ENCODE measurements at regions not wholly inside any gene's neighbourhood (a gene's known extent, or its start where the extent isn't known, plus 50 kb on each side); places are given as distances from the start of the nearest gene placed in this dataset.
"Not testable (repeated sequence)": the region's sequence is repeated elsewhere in the genome, so short reads cannot be mapped to it uniquely, and the experiment has no call there.

DNA sequence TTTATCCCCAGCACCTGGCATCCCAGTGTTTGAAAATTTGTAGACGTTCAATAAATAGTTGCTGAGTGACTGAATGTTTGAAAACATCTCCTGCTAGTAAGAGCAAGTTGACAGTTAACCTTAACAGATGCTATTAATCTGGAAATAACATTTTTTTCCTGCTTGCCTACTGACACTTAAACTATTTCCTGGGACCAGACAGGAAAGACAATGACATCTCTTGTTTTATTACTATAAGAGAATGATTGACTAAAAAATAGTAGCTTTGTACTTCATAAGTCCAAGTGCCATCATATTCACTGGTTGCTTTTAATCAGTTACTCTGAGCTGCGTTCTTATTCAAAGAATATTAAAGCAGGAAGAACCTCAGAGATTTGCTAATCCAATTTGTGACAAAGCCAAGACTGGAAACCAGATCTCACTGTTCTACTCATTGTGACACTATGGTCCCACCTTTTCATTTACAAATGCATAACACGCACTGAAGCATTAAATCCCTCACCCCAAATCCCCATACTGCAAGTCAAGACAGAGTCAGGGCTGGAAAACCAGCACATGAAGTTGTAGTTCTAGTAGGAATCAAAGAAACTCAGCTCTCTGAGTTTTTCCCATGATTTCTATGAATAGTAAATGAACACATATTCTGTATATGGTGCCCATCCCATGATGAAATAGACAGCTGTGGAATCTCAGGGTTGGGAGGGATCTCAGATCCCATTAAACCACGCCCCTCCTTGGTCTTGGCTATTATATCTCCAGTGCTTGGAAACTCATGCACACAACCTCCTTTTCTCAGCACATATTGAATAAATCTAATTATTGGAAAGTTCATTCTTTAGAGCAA lies 212.7 kb upstream of the P2RY1 start:
- DNase-seq (ENCODE audit: low spot score) = no peak

DNA sequence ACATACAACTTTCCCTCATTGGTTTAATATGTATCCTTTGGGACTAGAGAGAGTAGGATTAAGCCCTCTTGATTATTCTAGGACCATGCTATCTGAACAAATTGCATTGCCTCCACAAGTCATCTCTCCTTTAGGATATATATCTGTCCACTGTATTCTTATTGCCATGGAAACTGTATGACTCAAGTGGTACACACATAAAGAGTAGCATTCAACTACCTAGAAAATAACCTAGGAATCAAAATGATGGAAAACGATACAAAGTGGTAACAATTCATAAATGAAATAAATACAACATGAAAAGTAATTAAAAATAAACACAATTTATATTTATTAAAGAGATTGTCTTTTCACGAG lies 212.1 kb upstream of the P2RY1 start:
- no peak for DNase-seq (ENCODE audit: low spot score)

DNA sequence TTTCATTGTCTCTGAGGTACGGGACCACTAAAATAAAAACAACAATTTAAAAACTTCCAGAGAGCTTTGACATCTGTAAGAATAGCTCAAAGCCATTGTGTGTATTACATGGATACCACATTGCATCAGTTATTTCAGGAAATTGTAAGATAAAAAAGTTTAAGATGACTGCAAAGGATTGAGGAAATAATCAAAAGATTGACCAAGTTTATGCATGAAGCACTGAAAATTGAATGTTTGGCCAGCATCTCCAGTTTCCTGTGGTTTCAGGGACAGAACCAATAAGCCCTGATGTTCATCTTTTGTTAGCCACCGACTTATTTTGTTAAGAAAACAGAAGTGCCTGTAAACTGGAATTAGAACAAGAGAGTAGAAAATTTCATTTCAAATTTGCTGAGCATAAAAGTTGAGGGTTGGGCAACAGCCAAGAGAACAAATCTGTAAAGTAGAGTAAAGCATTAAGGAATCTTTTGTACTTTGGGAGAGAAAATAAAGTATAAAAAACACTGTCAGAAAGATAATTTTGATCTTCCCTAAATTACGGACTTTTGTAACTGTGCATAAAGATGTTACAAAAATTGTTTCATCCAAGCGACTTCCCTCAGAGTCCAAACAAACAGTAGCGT lies 211.5 kb upstream of the P2RY1 start:
- no peak for DNase-seq (ENCODE audit: low spot score)

DNA sequence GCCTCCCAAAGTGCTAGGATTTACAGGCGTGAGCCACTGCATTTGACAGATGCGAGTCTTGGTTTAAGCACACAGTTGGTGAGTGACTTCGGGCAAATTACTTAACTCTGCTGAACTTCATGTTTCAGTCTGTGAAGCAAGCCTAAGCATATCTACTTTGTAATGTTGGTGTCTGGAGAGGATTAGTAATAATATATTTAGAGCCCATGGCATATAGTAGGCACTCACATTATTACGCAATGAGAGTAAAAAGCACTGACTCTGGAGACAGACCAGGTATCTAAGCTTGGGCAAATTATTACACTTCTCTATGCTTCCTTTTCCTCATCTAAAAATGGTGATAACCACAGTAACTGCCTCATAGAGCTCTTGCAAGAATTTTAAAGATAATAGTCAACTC lies 208.7 kb upstream of the P2RY1 start:
- DNase-seq (ENCODE audit: low spot score) = no peak

DNA sequence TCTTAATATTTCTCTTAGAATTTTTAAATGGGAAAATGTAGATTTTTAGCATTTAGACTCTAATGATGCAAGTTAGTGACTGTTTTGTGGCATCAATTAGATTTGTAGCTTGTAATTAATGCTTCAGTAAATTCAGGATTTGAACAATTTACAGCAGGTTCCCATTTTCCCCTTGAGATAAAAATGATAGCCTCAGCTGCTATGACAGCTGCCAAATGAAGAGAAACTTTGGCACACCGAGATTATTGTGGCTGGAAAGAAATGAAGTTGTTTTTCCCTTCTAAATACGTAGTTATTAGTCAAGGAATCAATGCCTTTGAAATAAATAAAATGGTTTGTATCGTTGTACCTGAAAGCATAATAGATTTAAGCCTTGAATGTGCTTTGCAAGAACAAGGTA lies 206.4 kb upstream of the P2RY1 start:
- no peak for DNase-seq (ENCODE audit: low spot score)

DNA sequence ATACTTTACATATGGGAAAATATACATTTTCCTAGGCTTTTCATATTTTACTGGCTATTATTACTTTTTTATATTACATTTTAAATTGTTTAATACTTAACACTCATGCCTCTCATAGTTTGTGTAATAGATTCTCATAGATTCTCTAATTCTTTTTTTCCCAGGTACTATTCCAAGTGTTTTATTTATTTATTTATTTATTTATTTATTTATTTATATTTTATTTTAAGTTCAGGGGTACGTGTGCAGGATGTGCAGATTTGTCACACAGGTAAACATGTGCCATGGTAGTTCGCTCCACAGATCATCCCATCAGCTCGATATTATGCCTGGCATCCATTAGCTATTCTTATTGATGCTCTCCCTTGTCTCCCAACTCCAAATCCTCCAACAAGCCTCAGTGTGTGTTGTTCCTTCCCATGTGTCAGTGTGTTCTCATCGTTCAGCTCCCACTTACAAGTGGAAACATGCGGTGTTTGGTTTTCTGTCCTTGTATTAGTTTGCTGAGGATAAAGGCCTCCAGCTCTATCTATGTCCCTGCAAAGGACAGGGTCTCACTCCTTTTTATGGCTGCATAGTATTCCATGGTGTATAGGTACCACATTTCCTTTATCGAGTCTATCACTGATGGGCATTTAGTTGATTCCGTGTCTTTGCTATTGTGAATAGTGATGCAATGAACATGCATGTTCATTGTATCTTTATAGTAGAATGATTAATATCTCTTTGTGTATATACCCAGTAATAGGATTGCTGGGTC lies 205.4 kb upstream of the P2RY1 start:
- DNase-seq (ENCODE audit: low spot score) = no peak

DNA sequence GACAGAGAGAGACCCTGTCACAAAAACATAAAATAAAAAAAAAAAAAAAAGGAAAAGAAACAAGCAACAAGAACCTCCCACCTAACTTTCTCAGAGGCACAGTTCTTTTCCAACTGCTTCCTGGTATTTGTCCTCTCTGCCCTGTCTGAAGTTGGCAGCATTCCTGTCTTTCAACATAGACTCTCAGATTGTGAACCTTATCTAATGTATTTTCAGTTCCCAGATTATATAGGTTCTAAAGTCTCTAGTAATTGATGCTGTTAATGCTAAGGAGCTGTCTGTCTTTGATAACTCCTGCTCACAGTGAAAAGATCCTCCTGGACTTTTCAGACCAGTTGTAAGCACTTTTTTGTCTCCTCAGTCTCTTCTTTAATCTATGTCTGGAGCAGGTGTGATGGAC lies 199.5 kb upstream of the P2RY1 start:
- DNase-seq (ENCODE audit: low spot score) = no peak

DNA sequence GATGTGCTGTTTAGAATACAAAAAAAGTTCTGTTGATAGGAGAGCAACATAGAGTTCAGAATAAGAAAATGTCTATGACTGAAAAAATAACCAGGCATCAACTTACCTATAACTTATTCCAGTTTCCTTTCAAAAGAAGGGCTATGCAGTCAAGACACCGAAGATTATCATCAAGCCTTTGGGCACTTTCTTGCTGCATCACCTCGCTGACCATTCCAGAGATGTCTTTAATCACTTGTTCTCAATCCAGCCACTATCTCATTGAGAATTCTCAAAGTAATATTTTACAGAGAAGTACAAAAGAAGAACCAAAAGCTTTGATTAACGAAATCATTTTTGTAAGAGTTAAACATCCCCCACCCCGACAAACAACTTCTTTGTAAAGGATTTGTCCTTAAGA lies 198.3 kb upstream of the P2RY1 start:
- DNase-seq (ENCODE audit: low spot score) = no peak

DNA sequence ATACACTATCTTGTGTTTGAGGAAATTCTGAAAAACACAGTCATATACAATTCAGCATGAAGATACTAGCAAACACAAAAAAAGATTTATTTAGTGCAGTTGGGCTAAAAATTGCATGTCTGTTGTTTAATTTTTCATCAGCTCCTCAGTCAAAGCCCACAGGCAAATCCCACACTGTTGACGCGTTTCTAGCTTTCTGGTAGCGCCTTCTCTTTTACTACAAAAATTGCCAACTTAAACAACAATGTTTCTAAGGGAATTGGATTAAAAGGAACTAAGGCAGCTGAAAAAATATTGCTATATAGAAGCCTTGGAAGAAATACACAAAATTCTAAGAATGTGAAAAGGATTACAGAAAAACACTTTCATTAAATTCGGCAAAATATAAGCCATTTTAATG lies 196.7 kb upstream of the P2RY1 start:
- no peak for DNase-seq (ENCODE audit: low spot score)

DNA sequence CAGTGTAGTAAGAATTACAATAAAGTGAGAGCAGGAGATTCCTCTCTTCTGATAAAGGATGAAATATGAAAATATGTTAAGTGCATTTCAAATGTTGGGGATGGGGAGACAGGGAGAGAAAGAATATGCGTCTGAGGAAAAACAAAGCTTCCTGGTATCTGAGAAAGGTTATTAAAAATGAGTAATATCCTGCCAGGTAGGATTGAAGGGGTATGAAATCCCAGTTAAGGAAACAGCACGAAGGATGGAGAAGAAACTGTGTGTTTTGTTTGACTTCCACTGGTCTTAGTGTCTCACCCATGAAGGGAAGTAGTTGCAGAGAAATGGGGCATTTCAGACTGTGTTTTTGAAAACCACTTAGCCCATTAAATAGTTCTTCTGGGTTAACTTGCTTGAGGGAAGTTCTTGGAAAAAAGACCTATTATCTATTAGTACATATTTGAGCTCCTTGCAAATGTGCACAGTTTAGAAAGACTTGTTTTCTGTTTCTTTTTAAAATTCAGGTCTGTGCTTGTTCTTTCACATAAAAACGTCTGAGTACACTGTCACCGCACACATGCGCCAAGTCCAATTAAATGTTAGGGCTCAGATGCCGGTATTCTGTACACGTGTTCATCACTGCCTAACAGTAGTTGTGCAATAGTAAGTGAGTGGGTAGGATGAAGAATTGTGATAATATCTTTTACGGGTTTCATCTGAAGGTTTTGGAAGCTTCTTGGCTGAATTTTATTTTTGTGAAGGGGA lies 196.1 kb upstream of the P2RY1 start:
- DNase-seq (ENCODE audit: low spot score) = no peak

DNA sequence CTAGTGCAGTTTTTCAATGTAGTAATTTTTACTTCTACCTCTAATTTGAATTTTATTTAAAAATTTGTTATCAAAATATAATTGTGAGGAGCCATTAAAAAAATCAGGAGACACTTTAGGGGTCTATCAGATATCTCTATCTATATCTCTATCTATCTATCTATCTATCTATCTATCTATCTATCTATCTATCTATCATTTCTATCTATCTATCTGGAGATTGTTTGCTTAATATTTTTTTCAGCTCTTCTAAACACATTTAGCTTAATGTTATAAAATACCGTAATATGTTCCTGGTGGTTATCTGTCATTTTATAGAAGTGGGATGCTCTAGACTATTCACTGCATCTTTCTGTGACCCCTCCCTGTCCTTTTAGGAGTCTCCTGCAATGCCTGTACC lies 193.7 kb upstream of the P2RY1 start:
- DNase-seq (ENCODE audit: low spot score) = no peak

DNA sequence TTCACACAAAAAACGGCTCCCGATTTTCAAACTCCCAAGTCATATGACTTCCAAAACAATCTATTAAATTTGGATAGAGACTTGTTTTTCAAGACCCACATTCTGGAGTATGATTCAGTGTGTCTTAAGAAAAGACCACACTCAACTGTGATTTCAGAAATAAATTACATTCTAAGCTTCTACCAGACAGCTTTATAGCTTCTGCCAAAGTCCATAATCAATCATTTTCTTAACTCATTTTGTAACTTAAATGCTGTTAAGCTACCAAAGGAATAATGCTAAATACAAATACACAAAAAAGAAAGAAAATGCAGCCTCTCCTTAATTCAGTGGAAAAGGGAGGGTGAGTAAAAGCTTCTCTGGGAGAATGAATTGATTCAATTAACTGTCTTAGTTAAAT lies 192.3 kb upstream of the P2RY1 start:
- DNase-seq (ENCODE audit: low spot score) = no peak

DNA sequence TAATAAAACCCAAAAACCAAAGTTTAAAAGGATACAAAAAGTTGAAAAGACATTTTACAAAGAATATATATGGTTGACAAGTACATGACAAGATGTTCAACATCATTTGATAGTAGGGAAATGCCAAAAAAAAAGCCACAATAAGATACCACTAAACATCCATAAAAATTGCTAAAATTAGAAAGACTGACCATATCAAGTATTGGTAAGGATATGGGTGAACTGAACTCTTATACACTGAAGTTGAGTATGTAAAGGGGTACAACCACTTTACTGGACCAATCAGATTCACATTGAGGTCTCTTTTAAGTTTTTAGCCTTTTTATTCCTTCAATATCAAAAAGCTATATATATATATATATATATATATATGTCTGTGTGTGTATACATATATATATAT lies 190.5 kb upstream of the P2RY1 start:
- DNase-seq (ENCODE audit: low spot score) = no peak

DNA sequence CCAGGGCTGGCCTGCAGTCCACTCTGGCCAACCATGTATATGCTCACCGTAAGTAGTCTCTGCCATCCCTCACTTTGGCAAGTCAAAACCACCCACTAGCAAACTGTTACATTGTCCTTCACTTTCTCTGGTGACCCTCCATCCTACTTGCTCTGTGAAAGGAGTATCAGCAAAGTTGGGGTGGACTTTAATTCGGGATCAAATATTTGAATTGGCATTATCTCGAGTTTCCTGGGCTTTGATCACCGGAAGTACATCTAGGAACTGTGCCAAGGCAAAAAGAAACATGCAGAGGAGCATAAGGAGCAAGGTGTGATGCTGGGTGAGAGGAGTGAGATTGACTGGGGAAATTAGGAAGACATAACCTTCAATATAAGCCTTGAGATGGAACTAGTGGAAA lies 188.9 kb upstream of the P2RY1 start:
- no peak for DNase-seq (ENCODE audit: low spot score)

DNA sequence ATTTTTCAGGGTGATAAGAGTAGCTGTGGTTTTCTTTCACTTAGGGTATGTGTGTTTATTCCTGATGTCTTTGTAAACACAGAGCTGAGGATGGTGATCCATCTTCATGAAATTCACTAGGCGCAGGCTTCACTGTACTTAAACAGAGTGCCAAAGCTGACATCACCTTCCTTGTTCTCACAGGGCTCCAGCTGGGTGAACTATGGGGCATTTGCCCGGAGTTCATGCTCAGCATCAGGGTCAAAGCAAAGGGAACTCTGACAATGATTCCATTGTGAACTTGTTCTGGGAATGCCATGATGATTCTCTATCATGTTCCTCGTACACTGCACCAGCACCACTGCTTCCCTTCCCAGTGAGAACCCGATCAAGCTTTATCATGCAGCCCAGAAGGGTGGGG lies 184.8 kb upstream of the P2RY1 start:
- no peak for DNase-seq (ENCODE audit: low spot score)

DNA sequence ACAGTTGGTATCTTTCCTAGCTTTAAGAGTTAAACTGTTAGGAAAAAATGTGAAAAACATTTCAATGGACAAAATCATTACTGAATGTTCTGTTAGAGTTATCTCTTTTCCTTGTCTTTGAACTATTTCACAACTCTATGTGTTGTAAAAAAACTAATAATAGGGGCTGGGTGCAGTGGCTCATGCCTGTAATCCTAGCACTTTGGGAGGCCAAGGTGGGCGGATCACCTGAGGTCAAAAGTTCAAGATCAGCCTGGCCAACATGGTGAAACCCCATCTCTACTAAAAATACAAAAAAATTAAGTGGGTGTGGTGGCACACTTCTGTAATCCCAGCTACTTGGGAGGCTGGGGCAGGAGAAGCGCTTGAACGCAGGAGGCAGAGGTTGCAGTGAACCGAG lies 184.0 kb upstream of the P2RY1 start:
- not testable (repeated sequence) for DNase-seq (ENCODE audit: low spot score)

DNA sequence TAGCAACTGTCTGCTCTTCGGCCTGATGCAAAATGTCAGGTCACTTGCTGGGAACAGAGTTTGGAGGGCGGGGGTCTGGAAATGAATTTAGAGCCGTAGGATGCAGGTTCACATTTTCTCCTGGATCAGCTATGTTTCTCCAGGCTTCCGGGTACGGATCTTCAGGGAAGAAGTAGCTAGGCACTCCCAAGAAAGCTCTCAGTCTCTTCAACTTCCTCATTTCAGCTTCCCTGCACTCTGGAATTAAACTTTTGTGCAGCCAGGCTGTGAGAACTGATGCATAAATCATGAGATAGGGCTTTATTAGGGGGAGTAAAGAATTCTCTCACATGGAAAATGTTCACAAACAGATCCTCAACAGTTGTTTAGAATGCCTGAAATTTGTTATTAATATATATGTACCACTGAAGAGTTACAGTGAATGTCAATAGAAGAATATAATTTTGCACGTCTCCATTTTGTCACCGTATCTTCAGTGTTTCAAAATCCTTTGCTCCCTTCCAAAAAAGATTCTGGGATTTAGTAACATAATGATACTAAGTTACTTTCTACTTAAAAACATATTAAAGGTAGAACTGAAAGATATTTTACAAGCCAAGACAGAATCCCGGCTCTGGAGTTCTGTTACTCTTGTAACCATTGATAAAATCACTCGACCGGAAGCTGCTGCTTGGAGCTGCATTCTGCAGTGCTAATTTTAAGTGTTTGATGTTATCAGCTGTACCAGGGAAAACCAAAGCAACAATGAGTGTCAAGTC lies 178.5 kb upstream of the P2RY1 start:
- DNase-seq (ENCODE audit: low spot score) = no peak

DNA sequence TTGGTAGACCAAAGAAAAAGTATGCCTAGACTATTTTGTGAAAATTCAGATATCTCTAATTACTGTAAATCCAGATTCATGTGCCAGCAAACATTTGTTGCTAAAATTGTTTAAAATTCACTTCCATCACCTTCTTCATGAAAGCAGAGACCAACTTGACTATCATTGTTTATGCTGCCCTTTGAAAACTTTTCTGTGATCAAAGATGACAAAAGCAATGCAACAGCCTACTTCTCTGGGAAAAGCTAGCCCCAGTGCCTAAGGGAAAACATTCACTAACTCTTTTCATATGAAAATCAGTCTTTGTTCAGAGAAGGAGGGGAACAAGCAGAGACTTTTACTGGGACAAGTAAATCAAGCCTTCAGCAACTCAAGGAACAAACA lies 178.0 kb upstream of the P2RY1 start:
- no peak for DNase-seq (ENCODE audit: low spot score)

DNA sequence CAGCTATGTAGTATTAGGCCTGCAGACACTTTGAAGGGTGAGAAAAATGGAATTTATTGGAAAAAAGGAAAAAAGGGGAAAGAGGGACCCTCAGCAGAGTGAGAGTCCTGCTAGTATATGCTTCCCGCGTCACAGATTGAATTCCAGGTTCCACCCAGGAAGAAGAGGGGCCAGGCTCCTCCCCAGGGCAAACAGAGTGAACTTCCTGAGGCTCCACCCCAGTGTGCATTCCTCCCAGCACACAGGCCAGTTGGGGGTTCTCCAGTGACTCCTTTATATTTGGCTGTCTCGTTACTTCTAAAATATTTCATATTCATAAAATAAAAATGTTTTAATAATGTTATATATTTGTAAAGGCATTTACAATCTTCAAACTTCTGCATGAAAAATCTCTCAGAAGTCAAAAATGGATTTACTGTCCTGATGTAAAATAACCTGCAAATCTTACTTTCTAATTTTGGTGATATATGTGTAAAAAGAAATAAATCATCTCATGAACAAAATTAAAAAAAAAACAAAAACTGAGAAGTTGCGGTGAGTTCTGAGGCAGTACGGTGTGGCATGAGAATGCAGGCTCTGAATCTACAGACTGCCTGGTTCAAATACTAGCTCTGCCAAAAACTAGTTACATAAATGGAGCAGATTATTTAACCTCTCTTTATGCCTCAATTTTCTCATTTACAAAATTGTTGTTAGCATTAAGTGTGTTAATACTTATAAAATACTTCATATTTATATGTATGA lies 175.8 kb upstream of the P2RY1 start:
- no peak for DNase-seq (ENCODE audit: low spot score)

DNA sequence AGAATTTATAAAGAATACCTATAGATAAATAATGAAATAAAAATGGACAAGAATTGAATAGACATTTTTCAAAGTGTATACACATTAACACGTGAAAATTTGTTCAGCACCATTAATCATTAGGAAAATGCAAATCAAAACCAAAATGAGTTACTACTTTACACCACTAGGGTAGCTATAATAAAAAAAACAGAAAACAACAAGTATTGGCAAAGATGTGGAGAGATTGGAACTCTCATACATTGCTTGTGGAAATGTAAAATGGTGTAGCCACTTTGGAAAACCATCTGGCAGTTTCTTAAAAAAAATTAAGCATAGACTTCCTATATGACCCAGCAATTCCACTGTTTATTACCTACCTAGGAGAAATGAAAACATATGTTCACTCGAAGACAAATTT lies 172.8 kb upstream of the P2RY1 start:
- DNase-seq (ENCODE audit: low spot score) = no peak

DNA sequence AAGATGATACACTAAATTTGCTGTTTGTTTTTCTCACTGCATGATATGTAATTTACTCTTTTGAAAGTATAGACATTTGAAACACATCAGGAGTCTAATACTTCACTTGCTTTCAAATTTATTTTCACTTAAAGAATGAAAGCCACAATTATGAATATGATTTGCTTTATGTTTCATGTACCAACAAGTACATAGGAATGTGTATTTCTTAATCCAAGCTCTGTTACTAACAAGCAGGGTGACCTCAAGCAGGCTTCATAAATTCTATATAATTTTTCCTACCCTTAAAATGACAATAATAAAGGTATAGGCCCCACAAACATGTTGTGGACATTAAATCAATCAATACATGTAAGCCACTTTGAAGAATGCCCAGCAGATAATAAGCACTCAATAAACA lies 170.2 kb upstream of the P2RY1 start:
- no peak for DNase-seq (ENCODE audit: low spot score)

All from CD4-positive, alpha-beta T cell treated with Interleukin-6 at 100 ng/mL for 8 hours (primary cell).